ENCODE measurements at regions not wholly inside any gene's neighbourhood (a gene's known extent, or its start where the extent isn't known, plus 50 kb on each side); places are given as distances from the start of the nearest gene placed in this dataset.

- Histone ChIP-seq H3K27me3 (replicated peaks in 1 of 2; ENCODE audit: control insufficient read depth in 2 of 2, insufficient read depth in 2 of 2, low read length in 1 of 2) (0 out of 4 replicates have a peak, but pooled peaks cover 0 to under 1% of the 10 kb centered on the region in 2 experiments), H3K79me2 (ENCODE audit: control insufficient read depth, insufficient read depth, low read length) (no peaks in the 10 kb centered on the region), H3K4me3 (no peak overlapping the region), H3K4me2 (ENCODE audit: control insufficient read depth, insufficient read depth) (no peak overlapping the region), H3K9ac (ENCODE audit: control insufficient read depth, insufficient read depth, low read length) (no peak overlapping the region), H3K27ac (ENCODE audit: control insufficient read depth, insufficient read depth) (no peak overlapping the region), H4K20me1 (ENCODE audit: control insufficient read depth, insufficient read depth) (no peaks in the 10 kb centered on the region), H3K9me3 (replicated peaks; ENCODE audit: control insufficient read depth, insufficient read depth, low read length) (no peaks in the 10 kb centered on the region), H3K4me1 (ENCODE audit: control insufficient read depth, insufficient read depth, low read length) (no peaks in the 10 kb centered on the region), H2AFZ (ENCODE audit: control insufficient read depth, low read depth, low read length) (no peak overlapping the region), H3K36me3 (ENCODE audit: control insufficient read depth in 2 of 2, insufficient read depth in 2 of 2, low read length in 1 of 2) (no peaks in the 10 kb centered on the region)
- TF ChIP-seq SIN3A (IDR thresholded peaks at IDR 0.05; ENCODE audit: low read depth, low read length), result no peak
- no peak for TF ChIP-seq SUZ12 (IDR thresholded peaks at IDR 0.05; ENCODE audit: unreplicated experiment)
- TF ChIP-seq USF1 (IDR thresholded peaks at IDR 0.05; ENCODE audit: borderline replicate concordance, extremely low read length, insufficient read depth, low read depth, low read length), result no peak
- ChIA-PET RAD21 (ENCODE audit: unreplicated experiment) (interaction anchor here (1.7 kb wide), 1 partner anchor 198 kb away, joined by 3 read pairs; no protein-coding TSS in a partner anchor), POLR2A (no interaction called here), CTCF (interaction anchor here (0.6 to 1.2 kb wide), 4 partner anchors 13 to 88 kb away, joined by 3 to 5 read pairs (median 3); no protein-coding TSS in a partner anchor), SMC1A (ENCODE audit: uncharacterized antibody, unreplicated experiment) (interaction anchor here (0.8 to 3.3 kb wide), 2 partner anchors 12 to 71 kb away, joined by 3 to 14 read pairs; no protein-coding TSS in a partner anchor)
- peak; percentile 56 for FAIRE-seq
- DNase-seq (ENCODE audit: low read depth, low spot score), result no peak
- in situ Hi-C loops (cut with MboI) (no loop called here), intact Hi-C loops (cut with micrococcal nuclease; ENCODE audit: unreplicated experiment) (no loop called here)
- no TSS peak for BruUV-seq (replicated peaks)
- 60% methylated on average over 13 of the region's 13 CpGs for WGBS (ENCODE audit: insufficient coverage, insufficient replicate concordance, low lambda C conversion rate, missing lambda C conversion rate)
- no peak for ATAC-seq
Measured at GRCh38 chr9:89801742-89802670, 197.2 kb downstream of the GADD45G start.
